ENCODE measurements at regions not wholly inside any gene's neighbourhood (a gene's known extent, or its start where the extent isn't known, plus 50 kb on each side); places are given as distances from the start of the nearest gene placed in this dataset.

DNA sequence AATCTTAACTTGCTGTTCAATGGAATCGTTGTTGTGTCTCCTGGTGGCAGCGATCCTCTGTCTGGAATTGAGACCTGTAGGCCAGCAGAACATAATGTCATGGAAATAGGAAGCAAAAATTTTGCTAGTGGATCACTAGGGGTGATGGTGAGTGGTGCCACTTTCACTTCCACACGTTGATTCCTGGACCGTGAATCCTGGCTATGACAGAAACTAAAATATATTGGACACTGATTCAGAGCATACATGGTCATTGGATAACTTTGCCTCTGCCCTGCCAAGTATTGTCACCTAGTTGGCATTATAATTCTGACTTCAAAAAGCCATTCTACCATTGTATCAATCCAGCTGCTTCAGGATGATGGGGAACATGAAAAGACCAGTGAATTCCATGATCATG, 353.2 kb downstream of the IRX1 start:
- DNase-seq (ENCODE audit: low spot score): no peak

DNA sequence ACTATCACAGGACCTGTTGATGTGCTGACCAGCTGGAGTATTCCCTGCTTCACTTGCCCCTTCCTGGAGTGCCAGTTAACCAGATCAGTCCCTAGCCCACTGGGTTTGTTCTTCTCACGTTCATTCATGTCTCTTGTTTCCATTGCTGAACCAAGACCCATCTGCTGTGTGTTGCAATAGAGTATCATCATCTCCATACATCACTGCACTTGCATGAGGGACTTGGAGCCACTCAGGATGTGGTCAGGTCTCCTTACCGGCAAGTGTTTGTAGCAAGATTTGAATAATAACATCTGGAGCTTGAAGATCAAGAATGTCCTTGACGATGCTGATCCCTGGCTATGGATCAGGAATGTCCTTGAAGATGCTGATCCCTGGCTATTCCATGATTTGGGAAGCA, 358.6 kb downstream of the IRX1 start:
- DNase-seq (ENCODE audit: low spot score): no peak

DNA sequence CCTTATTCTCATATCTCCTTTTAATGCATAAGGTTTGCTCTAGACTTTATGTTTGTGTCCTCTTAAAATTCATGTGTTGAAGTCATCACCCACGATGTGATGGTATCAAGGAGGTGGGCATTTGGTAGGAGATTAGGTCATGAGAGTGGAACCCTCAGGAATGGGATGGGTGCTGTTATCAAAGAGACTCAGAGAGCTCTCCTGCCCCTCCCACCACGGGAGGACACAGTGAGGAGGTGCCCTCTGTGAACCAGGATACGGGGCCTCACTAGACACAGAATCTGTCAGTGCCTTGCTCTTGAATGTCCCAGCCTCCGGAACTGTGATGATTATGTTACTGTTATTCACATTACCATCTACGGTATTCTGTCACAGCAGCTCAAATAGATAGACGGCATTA, 359.0 kb downstream of the IRX1 start:
- DNase-seq (ENCODE audit: low spot score): no peak

DNA sequence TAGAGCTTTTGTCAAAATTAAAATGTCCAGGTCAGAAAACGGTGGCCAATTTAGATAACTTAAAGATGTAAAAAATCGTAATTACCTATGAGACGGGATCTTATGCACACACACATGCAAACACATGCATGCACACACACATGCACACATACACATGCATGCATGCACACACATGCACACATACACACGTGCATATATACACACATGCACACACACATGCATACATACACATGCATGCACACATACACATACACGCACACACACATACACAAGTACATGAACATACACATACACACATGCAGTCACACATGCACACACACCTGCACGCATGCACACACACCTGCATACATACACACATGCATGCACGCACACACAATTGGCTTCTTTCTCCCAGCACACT, 362.0 kb downstream of the IRX1 start:
- DNase-seq (ENCODE audit: low spot score): no peak

DNA sequence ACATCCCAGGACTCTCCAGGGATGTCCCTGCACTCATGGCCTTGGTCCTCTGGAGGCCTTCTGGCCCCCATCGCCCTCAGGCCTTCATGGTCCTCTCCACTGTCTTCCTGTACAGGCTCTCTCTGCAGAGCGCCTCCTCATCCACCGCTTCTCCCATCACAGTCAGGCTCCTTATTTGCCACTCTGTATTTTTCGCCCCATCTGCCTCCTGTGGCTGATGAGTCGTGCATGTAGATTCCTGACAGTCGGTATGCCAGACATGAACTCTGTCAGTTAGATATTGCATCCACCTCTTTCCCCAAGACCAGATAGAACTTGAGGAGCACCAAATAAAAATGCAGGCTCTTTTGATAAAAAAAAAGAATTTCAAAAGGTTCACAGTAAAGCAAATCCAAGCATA, 362.8 kb downstream of the IRX1 start:
- DNase-seq (ENCODE audit: low spot score): no peak

DNA sequence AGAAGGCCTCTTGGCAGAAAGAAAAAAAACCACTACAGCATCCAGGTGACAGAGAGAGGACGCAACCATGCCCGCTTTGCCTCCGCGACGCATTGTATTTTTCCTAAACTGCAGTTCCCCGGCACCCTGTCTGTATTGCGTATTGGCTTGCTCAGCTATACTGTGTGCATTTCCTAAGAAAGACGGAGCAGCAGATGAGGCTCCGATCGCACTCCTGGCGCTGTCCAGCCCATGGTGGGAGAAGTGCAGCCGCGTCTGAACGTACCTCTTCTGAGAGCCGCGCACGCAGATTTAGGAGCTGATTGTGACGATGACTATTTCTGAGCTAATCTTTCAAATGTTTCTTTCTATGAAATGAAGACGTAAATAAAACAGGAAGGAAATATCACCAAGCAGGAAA, 366.5 kb downstream of the IRX1 start:
- no peak for DNase-seq (ENCODE audit: low spot score)

DNA sequence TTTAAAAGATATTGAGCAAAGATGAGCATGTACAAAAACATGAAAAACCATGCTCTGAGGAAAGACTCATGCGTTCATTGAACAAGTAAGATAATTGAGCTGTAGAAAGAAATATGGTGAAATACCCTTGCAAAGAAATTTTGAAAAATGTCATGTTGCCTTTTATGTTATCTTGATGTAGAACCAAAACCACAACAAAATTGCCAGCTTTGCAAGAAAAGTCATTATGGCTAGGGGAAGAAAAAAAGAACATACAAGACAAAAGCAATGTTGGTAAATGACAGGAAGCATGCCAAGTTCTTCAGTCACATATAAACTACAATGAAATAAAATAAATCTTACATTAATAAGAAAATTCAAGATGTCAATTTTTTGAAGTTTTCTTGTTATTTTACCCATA, 368.0 kb downstream of the IRX1 start:
- DNase-seq (ENCODE audit: low spot score): no peak

DNA sequence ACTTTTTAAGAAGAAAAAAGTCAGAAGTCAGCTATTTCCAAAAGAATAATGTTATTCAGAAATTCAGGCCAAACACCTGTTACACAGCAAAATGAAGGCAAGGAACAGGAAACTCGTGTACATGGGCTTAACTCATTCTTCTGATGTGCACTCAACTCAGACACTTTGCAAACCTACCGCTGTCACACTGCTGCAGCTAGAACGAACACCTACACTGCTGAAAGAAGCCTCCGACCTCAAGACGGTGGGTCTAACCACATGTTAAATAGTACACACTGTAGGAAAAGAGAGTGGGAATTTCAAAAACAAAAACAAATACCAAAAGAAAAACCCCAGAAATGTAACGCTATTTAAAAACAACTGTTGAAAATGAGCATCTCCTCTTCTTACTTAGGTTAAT, 384.5 kb downstream of the IRX1 start:
- DNase-seq (ENCODE audit: low spot score): no peak

DNA sequence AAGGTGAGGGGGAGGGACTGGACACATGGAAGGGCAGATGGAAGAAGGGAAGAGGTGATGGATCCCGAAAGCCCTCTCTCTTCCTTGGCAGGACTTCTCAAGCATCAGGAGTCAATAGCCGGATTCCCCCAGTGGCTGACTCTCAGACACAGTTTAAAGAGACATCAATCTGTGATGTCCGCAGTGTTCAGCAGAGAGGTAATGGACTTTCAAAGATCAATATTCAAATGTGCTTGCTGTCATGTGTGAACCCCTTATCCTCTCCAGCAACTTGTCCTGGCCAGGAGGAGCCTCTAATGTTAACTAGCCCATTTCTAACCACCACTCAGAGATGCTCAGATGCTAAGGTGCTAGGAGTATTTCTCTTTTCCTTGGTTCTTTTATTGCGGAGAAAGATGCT, 392.2 kb downstream of the IRX1 start:
- DNase-seq (ENCODE audit: low spot score): no peak

DNA sequence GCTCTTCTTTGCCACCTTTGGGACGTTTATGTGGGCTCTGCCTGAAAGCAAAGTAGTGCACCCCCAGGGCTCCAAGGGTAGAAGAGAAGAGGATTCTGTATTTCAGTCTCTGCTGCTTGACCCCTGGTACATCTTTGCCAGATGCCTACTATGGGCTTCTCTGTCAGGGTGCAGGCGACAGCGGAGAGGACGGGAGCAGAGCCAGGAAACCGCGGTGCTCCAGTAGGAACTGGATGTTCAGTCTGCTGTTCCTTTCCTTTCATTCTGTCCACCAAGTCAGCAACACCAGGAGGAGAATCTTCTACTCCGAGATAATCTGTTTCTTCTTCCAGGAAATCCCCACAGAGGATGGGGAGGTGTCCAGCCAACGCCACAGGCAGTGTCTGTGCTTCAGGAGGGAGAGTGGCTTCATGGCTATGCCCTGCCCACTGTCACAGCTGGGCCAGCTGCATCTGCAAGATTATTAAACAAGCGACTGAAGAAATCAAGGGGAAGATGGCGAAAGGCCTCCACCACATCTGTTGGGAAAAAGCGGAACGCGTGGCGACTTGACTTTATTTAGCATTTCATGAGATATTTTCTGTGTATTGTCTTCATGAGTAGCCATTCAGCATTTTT, 398.3 kb downstream of the IRX1 start:
- DNase-seq (ENCODE audit: low spot score): no peak

DNA sequence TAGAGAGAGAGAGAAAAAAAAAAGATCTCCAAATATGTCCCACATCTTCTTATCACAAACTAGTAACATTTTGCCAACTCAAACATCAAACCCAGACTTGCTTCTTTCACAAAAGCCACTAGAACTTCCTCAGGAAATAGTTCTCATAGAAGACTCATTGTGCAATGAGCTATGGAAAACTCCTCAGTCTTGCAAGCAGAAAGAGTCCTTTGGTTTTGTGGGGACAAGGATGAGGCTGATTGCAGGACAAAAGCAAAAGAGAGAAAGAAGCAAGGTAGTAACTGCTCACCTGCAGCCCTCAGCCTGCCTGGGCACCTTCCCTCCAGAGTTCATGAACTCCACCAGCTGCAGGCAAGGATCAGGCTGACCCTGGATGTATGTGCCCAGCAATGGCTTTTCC, 399.0 kb downstream of the IRX1 start:
- no peak for DNase-seq (ENCODE audit: low spot score)

DNA sequence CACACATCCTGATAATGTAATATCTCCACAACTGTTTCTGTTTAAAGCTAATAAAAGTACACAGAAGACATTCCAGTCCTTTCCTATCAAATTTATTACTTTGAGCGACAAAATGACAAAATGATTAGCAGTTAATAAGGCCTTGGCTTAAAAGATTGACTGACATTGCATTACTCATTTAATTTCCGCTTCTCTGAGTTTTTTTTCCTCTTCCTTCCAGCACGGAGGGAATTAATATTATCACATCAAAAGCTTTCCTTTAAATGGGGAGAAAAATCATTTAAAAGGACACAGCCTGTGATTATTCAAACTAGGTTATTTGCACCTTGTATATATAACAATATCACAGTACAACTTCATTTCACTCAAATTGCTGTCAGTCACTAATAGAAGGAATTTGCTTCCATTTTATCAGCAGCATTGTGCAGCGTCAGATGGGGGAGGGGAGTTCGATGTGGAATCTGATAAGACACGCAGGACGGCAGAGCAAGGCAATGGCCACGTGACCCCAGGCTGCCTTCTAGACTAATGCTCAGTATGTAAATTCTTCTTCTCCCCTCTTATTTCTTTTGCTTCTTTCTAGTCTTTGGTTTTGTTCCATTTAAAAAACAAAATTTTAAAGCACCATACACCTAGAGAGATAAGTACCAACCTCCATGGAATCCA, 400.5 kb downstream of the IRX1 start:
- DNase-seq (ENCODE audit: low spot score): no peak

DNA sequence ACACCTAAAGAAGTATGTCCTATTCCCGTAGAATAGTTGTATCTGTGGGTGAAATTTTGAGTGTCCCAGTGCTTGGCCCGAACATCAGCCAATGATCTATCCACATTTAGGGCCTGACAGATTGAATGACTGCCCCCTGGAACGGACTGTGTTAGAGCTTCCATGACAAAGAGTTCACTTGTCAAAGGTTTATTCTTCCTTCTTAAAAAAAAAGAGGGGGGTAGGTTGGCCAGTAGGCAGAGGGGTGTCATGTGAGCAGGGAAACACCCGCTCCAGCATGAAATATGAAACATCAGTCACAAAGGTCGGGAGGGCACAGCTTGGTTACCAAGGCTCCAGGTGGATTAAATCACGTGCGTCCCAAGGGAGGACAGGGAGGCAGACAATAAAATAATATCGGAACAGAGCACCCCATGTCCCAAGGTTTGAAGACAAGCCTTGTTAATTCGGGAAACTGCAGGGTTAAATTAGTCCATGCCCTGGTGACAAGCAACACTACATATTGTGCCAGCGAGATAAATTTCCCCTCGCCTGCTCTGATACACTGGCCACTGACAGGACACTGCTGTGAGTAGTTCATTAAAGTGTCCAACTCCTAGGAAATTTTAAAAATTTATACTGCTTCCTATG, 401.2 kb downstream of the IRX1 start:
- no peak for DNase-seq (ENCODE audit: low spot score)

DNA sequence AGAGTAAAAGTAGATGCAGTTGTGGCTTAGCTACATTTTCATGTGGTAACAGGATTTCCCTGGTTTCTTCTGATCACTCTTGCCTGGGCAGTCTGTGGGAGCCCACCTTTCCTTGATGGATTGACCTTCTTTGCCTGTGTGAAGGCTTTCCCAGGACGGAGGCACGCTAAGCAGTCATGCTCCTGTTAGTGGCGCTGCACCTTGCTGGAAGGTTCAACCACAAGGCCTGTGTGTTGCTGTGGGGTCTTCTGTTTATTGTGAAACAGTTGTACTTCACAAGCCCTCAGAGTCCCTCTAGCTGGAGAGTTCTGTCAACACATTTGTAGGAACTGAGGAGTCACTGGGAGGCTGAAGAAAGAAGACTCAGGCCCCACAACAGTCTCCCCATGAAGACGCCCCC, 402.0 kb downstream of the IRX1 start:
- DNase-seq (ENCODE audit: low spot score): no peak

DNA sequence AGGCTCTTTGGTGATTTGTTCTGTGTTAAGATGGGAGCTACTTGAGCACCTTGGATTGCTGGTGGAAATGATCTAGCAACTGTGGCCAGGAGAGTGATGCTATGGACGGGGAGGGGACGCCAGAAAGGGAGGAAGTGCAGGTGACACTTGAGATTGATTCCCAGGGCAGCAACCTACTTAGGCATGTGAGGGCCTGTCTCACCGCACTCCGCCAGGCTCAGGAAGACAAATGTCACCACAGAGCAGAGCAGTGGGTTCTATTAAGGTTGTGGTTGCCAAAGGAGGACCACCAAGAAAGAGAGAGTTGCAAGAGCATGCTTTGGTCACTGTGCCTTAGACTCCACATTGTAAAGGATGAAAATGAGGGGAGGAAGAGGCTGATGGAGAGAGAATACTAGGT, 404.3 kb downstream of the IRX1 start:
- DNase-seq (ENCODE audit: low spot score): no peak

DNA sequence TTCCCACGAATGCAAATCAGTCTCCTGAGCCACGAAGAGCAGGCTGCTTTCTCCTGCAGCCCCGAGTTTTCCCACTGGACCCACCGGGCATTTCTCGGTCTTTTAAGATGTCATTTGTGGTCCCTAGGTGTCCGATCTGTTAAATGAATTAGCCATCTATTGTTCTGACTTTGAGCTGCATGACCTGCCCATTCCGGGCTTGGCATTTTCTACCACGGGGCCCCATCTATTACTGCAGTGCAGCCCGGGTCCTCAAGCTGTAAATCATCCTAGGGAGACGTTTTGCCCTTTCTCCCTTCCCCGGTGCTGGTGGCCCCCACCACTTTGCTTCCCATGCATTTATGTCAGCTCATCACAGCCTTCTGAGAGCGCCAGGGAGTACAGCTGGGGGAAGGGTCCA, 405.4 kb downstream of the IRX1 start:
- no peak for DNase-seq (ENCODE audit: low spot score)

DNA sequence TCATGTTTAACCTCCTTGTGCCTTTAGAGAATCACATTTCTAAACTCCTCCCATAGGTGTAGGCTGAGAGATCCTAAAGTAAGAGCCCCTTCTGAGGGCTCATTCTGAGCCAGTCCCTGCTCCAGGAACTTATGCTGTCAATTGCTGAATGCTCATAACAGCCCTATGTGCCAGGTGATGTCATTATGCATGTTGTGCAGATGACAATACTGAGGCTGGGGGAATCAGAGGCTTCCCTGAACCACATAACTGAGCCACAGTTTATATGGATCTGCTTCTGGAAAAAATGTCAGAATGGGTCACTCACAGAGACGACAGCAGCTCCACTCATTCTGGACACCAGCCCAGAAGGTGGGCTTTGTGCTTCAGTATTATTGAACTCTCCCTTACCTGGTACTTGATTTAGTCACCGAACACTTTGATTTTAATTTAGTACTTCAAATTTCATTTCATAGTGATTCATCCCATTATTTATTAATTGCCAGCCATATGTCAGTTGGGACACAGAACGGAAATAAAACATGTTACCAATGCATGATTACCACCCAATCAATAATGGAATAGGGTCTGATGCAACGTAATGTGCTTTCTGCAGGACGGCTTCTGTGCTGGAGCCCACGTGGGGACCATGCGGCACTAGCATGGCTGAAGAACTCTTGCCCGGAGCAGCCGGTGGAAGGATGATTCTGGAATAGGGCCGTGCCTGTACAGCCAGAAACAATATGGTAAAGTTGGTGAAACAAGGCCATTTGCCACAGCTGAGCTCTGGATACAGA, 406.3 kb downstream of the IRX1 start:
- DNase-seq (ENCODE audit: low spot score): no peak

DNA sequence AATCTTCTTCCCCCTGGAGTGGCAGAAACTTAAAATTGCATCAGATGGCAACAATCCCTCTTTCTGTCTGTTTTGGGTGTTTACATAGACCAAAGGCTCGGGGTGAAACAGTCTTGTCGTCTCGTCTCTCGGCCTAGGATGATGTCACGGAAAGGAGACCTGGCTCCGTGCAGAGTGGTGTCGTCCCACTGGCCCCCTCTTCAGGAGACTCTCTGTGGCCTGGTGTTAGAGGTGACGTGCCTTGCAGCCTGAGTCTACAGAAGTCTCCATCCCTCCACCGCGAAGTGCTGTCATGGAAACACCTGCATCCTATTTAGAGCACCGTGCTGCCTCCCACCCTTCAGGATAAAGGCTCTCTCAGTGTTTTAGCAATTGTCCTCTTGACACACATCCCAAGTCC, 409.7 kb downstream of the IRX1 start:
- DNase-seq (ENCODE audit: low spot score): no peak

DNA sequence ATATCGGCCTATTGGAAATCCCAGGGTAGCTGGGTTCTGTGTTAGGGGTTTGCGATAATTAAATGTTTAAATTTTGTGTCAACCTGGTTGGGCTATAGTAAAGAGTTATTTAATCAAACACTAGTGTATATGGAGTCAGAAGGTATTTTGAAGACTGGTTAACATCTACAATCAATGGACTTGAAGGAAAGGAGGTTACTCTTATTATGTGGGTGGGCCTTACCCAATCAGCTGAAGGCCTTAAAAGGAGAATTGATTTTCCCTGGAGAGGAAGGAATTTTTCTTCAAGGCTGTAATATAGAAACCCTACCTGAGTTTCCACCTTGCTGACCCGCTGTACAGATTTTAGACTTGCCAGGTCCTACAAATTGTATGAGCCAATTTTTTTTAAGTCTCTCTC, 411.4 kb downstream of the IRX1 start:
- DNase-seq (ENCODE audit: low spot score): no peak

DNA sequence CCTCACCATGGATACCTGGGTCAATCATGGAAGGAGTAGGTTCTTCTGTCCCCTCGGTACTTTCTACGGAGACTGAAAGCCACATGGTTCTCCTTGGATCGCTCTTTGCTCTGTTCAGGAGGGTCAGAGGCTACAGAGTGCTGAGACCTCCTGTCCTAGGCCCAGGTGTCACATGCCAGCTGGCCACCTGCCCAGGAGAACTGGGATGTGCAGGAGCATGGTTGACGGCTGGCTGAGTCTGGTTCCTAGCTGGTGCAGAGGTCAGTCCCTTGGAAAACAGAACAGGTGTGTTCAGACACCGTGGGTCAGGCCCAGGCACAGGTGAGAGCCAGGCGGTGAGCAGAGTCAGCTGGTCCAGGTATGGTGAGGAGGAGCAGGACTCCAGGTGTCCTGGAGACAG, 416.3 kb downstream of the IRX1 start:
- DNase-seq (ENCODE audit: low spot score): no peak

DNA sequence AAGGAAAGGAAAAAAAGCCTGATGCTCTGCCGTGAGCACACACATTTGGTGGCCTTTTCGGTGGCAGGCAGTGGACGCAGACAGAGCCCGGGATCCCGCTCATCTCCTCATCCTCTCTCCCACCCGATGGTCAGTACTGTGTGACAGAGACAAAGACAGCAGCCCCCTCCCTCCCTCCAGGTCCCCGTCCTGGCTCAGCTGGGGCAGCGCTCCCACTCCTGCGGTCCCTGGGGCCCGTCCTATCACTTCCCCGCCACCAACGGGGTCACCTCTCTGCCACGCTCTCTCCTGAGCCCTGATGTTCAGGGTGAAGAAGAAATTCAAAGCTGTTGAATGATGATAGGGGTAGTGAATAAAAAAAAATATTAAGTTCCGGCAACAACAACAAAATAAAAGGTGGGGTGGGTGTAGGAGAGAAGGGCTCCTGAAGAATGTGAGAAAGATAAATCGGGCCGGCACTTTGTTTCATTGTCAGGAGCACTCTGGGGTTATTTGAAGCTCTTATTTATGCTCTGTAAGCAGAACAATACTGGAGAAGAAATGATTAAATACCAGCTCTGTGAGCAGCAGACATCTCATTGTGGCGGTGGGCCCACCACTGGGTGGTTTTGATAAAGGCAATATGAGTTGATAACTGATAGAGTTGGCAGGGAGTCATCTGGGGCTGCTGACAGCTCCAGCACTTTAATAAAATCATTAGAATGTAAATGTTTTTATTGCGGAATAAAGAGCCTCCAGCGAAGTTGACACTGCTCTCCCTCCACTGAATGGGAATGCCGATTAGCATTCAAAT, 417.7 kb downstream of the IRX1 start:
- DNase-seq (ENCODE audit: low spot score): no peak

DNA sequence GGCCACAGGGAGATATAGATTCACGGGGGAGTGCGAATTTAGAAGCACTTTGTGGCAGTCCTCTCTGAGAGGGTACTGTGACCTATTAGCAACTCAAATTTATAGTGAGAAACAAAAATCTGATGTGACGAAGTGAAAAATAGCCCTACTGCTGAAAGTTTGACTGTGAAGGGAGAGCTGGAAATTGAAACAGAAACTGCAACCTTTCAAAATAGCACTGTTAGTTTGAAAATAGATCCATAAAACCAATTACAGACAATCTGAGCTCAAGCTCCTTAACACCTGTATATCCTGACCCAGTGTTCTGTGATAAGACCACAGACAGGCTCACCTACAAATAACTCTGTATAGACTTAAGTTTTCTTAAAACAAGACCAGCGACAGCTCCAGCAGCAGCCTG, 420.1 kb downstream of the IRX1 start:
- no peak for DNase-seq (ENCODE audit: low spot score)

All from H4 (cell line).